PC-9 (cell line): ENCODE measurements at regions not wholly inside any gene's neighbourhood (a gene's known extent, or its start where the extent isn't known, plus 50 kb on each side); places are given as distances from the start of the nearest gene placed in this dataset.

Experiments
- BruUV-seq: library from RNA; stranded (reverse); fragments of 400-500 nt; replicated peaks from 2 replicates; lab custom pipeline; 2021; lab: Mats Ljungman, UMichigan
- CTCF ChIA-PET: fragments of 300-600 bp; sonication (Branson Sonifier 250); formaldehyde crosslinking; loops from one replicate; lab custom pipeline; 2022; ENCODE audit warnings: antibody characterized with exemption; lab: Charles Lee
- POLR2A ChIA-PET: fragments of 300-600 bp; sonication (Branson Sonifier 250); formaldehyde crosslinking; loops from one replicate; lab custom pipeline; 2022; ENCODE audit warnings: antibody characterized with exemption; ENCODE audit not compliant: unreplicated experiment; lab: Charles Lee
- DNase-seq, 2 experiments: peaks; one replicate each; pipeline versions ENCODE4 v3.0.0 to v3.0.0-alpha.2; 2015 to 2022; ENCODE audit warnings: mixed read lengths in 1 of 2
- H2AFZ ChIP-seq: fragments of 200-600 bp; sonication (generic); 2 replicates; pipeline ENCODE4 v1.8.1; 2017; ENCODE audit warnings: antibody characterized with exemption
- H3F3A ChIP-seq: fragments of 200-600 bp; sonication (generic); 2 replicates; pipeline ENCODE4 v1.8.1; 2017; ENCODE audit warnings: antibody characterized with exemption, mild to moderate bottlenecking, low read depth; ENCODE audit not compliant: insufficient read depth
- H3K27ac ChIP-seq: fragments of 200-600 bp; sonication (generic); 2 replicates; pipeline ENCODE4 v1.6.1; 2016; ENCODE audit warnings: mixed run types
- H3K27me3 ChIP-seq: fragments of 200-600 bp; sonication (generic); 2 replicates; pipeline ENCODE4 v1.6.1; 2016; ENCODE audit warnings: low read depth, mixed run types; ENCODE audit not compliant: insufficient read depth
- H3K36me3 ChIP-seq: fragments of 200-600 bp; sonication (generic); 2 replicates; pipeline ENCODE4 v1.6.1; 2016; ENCODE audit warnings: low read depth, mixed run types
- H3K4me1 ChIP-seq: fragments of 200-600 bp; sonication (generic); replicated peaks from 2 replicates; pipeline ENCODE4 v1.6.1; 2016; ENCODE audit warnings: mixed run types; ENCODE audit not compliant: insufficient read depth
- H3K4me2 ChIP-seq: fragments of 200-600 bp; sonication (generic); 2 replicates; pipeline ENCODE4 v1.6.1; 2017; ENCODE audit warnings: mixed run types
- H3K4me3 ChIP-seq: fragments of 200-600 bp; sonication (generic); 2 replicates; pipeline ENCODE4 v1.6.1; 2016; ENCODE audit warnings: mixed run types
- H3K79me2 ChIP-seq: fragments of 200-600 bp; sonication (generic); 2 replicates; pipeline ENCODE4 v1.6.1; 2017; ENCODE audit warnings: low read depth, mixed run types
- H3K9me2 ChIP-seq: fragments of 200-600 bp; sonication (generic); 2 replicates; pipeline ENCODE4 v1.8.1; 2017; ENCODE audit warnings: mild to moderate bottlenecking; ENCODE audit not compliant: insufficient read depth
- H3K9me3 ChIP-seq: fragments of 200-600 bp; sonication (generic); 2 replicates; pipeline ENCODE4 v1.8.1; 2016; ENCODE audit warnings: low read depth; ENCODE audit not compliant: insufficient read depth
- H4K20me1 ChIP-seq: fragments of 200-600 bp; sonication (generic); 2 replicates; pipeline ENCODE4 v1.8.1; 2017; ENCODE audit not compliant: insufficient read depth
- EZH2 ChIP-seq: fragments of 200-600 bp; sonication (generic); IDR thresholded peaks from 2 replicates; pipeline ENCODE4 v1.8.0; 2017; ENCODE audit warnings: antibody characterized with exemption, low read depth
- intact Hi-C: fragments of 100-400 bp; cut with micrococcal nuclease; formaldehyde crosslinking; loops from one replicate; pipeline ENCODE4 v1.10.0; 2022; ENCODE audit not compliant: unreplicated experiment
- TF ChIP-seq, protein P1 (sequence below): fragments of 200-600 bp; sonication (generic); conservative IDR thresholded peaks from 2 replicates; pipeline ENCODE4 v1.6.1; 2017; ENCODE audit warnings: mixed run types, antibody characterized with exemption, mild to moderate bottlenecking, moderate library complexity

DNA sequence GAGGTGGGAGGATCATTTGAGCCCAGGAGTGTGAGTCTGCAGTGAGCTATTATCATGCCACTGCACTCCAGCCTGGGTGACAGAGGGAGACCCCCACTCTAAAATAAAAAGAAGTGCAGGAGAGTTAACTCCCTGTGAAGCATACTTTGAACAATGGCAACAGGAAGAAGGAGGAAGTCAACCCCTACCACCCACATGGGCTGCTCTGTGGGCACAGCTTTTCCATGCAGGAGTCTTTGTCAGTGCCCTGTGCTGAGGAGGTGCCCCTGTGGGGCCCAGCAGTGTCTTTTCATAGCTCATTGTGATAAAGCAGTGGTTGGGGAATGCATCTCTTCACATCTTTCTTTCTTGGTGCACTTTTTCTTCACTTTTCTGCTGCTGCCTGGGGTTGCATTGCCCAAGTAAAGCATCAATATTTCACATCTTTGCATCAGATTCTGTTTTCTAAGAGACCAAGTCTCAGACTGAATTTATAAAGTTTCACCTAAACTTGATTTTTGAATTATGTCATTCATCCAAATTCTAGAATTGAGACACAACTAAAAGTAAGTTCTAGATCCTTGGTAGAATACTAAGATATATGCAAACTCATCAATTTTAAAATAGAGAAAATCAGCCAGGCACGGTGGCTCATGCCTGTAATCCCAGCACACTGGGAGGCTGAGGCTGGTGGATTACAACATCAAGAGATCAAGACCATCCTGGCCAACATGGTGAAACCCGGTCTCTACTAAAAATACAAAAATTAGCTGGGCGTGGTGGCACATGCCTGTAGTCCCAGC lies 316.6 kb downstream of the DNAH5 start:
- Histone ChIP-seq H3K27ac (no peak overlapping the region), H3K36me3 (no peaks in the 10 kb centered on the region), H3K4me1 (peaks cover 24% of the 10 kb centered on the region), H2AFZ (no peak overlapping the region; the same call in 1 of the 2 replicates), H3K9me2 (no peaks in the 10 kb centered on the region), H3K4me3 (no peak overlapping the region), H3K79me2 (no peaks in the 10 kb centered on the region), H3K27me3 (no peaks in the 10 kb centered on the region), H4K20me1 (no peaks in the 10 kb centered on the region), H3F3A (peaks cover 6% of the 10 kb centered on the region; the same call in 1 of the 2 replicates), H3K9me3 (no peaks in the 10 kb centered on the region; the same call in 1 of the 2 replicates), H3K4me2 (no peak overlapping the region)
- intact Hi-C loops: no loop called here
- no peak for DNase-seq
- TF ChIP-seq, protein P1, sequence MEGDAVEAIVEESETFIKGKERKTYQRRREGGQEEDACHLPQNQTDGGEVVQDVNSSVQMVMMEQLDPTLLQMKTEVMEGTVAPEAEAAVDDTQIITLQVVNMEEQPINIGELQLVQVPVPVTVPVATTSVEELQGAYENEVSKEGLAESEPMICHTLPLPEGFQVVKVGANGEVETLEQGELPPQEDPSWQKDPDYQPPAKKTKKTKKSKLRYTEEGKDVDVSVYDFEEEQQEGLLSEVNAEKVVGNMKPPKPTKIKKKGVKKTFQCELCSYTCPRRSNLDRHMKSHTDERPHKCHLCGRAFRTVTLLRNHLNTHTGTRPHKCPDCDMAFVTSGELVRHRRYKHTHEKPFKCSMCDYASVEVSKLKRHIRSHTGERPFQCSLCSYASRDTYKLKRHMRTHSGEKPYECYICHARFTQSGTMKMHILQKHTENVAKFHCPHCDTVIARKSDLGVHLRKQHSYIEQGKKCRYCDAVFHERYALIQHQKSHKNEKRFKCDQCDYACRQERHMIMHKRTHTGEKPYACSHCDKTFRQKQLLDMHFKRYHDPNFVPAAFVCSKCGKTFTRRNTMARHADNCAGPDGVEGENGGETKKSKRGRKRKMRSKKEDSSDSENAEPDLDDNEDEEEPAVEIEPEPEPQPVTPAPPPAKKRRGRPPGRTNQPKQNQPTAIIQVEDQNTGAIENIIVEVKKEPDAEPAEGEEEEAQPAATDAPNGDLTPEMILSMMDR: no peak
- no peak for TF ChIP-seq EZH2
- POLR2A ChIA-PET: no interaction called here
- no TSS peak for BruUV-seq
- CTCF ChIA-PET: no interaction called here

DNA sequence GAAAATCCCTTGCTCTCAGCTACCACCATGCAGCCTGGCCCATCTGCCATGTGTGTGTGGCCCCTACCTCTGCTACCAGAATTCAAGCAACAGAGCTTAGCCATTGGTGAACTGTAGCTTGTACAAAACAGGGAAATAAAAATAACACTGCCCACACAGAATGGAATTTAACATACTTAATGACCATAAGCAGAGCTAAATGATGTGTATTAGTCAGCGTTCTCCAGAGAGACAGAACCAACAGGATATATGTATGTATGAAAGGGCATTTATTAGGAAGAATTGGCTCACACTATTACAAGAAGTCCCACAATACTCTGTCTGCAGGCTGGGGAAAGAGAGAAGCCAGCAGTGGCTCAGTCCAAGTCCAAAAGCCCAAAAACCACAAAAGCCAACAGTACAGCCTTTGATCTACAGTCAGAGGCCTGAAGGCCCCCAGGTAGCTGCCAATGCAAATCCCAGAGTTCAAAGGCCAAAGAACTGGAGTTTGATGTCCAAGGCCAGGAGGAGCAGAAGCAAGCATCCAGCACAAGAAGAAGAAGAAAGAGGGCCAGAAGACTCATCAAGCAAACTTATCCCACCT lies 318.8 kb downstream of the DNAH5 start:
- H2AFZ ChIP-seq: no peak overlapping the region

DNA sequence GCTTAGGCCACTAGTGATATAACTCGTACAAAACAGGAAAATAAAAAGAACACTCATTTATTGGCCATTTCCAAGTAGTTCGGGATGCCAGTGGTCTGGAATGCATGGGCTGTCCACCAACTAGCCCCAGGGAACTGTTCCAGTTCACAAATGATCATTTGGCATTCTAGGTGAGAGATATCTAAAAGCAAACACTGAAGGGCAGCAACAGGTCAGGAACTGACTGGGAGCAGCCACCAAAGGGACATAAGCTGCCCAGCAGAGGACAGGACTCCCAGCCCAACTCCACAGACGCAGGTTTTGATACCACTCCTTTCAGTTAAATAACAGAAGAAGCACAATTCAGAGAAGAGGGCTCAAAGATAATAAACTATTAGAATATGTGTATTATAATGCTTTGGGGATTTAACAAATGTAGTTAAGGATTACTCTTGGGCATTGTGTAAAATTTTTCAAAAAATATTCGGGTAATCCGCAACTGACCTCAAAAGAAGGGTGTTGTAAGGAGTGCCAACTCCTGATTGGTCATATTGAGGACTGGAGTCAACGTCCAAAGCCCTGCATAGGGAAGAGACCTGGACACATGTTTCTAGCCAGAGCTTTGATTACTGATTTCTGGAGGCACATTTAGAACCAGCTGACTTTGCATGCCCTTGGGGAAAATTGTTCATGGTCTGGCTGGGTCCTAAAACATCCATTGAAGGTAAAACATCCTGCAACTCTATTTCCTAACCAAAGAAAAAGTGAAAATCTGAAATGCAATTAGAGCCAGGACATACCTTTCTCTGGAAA lies 320.0 kb downstream of the DNAH5 start:
- Histone ChIP-seq H3K27me3 (no peaks in the 10 kb centered on the region), H3F3A (peaks cover 6% of the 10 kb centered on the region; the same call in 1 of the 2 replicates), H4K20me1 (no peaks in the 10 kb centered on the region), H3K27ac (no peak overlapping the region), H3K36me3 (no peaks in the 10 kb centered on the region), H3K79me2 (no peaks in the 10 kb centered on the region), H3K4me3 (no peak overlapping the region), H3K4me2 (peak overlapping the region; percentile 32), H3K9me2 (no peaks in the 10 kb centered on the region), H3K4me1 (peaks cover 17% of the 10 kb centered on the region), H2AFZ (0 out of 2 replicates have a peak overlapping the region, but pooled peaks have one; percentile 2), H3K9me3 (no peaks in the 10 kb centered on the region)
- POLR2A ChIA-PET: no interaction called here
- TF ChIP-seq, protein P1: no peak
- no peak for TF ChIP-seq EZH2
- DNase-seq: peak in 1 of 2 experiments; percentile 40
- intact Hi-C loops: no loop called here
- CTCF ChIA-PET: no interaction called here
- no TSS peak for BruUV-seq

More for the DNA sequence above, 318.8 kb downstream of the DNAH5 start:
- H3K9me3 ChIP-seq: no peaks in the 10 kb centered on the region; the same call in 1 of the 2 replicates
- POLR2A ChIA-PET: no interaction called here
- peaks cover 6% of the 10 kb centered on the region; the same call in 1 of the 2 replicates for H3F3A ChIP-seq
- H4K20me1 ChIP-seq: no peaks in the 10 kb centered on the region
- intact Hi-C loops: no loop called here
- no peak for DNase-seq
- H3K4me2 ChIP-seq: no peak overlapping the region
- H3K36me3 ChIP-seq: no peaks in the 10 kb centered on the region
- H3K79me2 ChIP-seq: no peaks in the 10 kb centered on the region
- peaks cover 17% of the 10 kb centered on the region for H3K4me1 ChIP-seq
- no peak for TF ChIP-seq EZH2
- TF ChIP-seq, protein P1: no peak
- no TSS peak for BruUV-seq
- H3K27me3 ChIP-seq: no peaks in the 10 kb centered on the region
- H3K4me3 ChIP-seq: no peak overlapping the region
- H3K9me2 ChIP-seq: no peaks in the 10 kb centered on the region
- no peak overlapping the region for H3K27ac ChIP-seq
- CTCF ChIA-PET: no interaction called here
